ENCODE measurements at regions not wholly inside any gene's neighbourhood (a gene's known extent, or its start where the extent isn't known, plus 50 kb on each side); places are given as distances from the start of the nearest gene placed in this dataset.

- TF ChIP-seq CHD1 (IDR thresholded peaks at IDR 0.05; ENCODE audit: low read depth, low read length) (no peak), CTCF (conservative IDR thresholded peaks at IDR 0.05; ENCODE audit: low read depth, low read length) (no peak), POLR2A (IDR thresholded peaks at IDR 0.05; ENCODE audit: low read depth, low read length) (no peak)
Measured at GRCh38 chr3:18572809-18573208, 147.7 kb upstream of the SATB1 start.
